ENCODE measurements at regions not wholly inside any gene's neighbourhood (a gene's known extent, or its start where the extent isn't known, plus 50 kb on each side); places are given as distances from the start of the nearest gene placed in this dataset.
"Not testable (repeated sequence)": the region's sequence is repeated elsewhere in the genome, so short reads cannot be mapped to it uniquely, and the experiment has no call there.

DNA sequence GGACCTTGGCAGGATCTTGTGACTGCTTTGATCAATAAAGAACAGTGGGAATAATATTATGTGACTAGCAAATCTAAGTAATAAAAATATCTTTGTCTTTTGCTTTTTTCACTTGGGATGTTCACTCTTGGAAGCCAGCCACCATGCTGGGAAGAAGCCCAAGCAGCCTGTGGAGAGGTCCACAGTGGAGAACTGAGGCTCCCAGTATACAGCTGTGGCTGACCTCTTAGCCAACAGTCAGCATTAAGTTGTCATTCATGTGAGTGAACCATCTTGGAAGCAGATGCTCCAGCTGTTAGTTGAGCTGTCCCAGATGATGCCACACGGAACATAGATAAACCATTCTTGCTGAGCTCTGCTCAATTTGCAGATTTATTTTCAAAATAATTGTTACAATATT is 160.0 kb downstream of the OSR1 start:
- DNase-seq, result no peak

DNA sequence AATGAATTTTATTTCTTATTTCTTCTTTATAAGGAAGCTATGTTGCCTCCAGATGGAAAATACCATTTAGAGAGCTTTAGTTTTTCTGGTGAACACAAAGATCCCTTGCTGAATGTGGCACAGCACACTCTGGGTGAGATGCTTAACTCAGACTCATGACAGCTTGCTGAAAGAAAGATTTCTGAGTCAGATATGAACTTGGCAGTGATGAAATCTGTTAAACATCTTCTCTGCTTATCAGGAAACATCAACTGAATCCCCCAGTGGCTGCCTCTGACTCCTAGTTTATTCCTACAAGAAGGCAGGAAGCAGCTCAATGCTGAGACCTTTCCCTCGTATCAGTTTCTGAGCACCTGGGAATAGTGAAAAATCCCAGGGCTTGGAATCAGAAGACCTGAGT is 162.8 kb downstream of the OSR1 start:
- DNase-seq, result no peak

DNA sequence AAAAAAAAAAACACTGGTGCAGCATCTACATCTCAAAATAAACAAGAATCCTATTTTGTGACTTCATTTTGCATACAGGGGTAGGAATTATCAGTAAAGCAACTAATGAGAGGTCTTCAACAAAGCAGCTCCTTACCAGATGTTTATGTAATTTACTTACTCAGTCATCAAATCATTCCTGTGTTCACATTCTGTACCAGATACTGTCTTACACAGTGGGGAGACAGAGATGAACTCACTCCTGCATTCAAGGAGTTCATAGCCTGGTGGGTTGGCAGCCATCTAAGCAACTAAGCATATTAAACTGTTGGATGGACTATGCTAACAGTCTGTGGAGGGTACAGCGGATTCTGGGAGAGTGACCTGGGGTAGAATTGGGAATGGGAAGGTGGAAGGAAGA is 169.0 kb downstream of the OSR1 start:
- no peak for DNase-seq

DNA sequence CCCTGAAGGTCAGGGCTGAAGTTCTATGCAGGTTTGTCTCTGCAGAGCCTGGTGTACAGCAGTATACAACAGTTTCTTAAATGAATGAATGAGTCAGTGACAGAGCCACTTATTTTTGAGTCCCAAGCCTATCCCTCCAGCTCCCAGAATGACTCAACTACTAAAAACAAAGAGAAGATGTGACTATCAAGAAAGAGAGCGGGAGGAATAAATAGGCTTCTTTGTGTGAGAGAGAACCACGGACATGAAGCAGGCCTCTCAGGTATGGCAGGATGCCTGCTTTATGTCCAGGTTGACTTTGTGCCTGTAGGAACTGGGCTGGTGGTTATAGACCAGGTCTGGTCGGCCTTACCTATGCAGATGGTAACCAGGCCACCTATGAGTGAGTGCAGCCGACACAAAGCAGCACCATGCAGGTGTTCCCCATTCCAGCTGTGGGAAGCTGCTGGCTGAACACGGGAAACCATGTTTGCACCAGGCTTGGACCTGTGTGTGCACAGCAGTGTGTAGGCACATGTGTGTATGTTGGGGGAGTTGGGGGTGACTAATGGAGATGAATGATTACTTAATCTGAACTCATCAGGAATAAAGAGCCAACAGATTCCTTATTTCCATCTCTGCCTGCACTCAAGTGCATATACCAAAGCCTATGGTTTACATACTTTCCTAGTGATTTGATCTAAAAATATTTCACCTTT is 171.0 kb downstream of the OSR1 start:
- no peak for DNase-seq

DNA sequence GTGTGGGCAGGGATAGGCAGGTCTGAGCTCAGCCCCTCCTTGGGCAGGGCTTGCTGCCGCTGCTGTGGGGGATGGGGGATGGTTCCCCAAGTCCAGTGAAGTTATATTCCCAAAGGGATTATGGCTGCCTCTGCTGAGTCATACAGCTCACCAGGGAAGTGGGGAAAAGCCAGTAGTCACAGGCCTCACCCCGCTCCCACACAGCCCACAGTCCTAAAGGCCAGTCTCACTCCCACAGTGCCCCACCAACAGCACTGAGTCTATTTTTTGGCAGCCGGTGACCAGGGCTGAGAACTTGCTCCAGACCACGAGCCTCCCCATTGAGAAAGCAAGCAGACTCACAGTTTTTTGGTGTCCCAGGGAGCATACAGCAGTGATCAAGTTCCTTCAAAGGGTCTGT is 173.3 kb downstream of the OSR1 start:
- no peak for DNase-seq

DNA sequence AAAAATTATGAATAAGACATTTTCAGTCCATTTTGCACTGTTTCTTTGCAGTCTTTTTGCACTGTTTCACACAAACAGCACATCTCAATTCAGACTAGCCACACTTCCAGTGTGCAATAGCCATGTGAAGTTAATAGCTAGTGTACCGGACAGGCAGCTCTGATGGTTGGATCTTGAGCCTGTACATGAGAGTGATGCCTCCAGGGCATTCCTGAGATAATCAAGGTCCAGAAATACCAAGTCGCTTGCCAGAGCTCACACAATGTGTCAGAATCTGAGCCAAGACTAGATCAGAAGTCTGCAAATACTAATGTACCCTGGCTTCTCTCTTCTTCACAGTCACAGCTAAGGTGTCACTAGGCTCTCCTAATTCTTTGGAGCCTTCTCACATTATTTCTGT is 180.2 kb downstream of the OSR1 start:
- DNase-seq, result no peak

DNA sequence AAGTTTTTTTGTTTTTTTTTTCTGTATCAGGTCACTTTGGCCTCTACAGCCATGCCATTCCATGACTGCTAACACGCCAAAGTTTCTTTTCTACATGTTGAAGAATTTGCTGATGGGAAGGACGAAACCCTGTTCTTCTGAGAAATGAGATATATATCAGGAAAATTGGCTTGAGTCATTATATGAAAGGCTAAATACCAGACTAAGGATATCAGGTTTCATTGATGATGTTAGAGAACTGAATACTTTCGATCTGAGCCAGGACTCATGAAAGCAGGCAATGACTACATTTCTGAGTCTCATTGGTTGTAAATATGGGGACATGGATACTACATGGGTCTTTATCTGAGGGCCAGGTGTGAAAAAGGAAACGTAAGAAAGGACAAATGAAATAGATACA is 181.4 kb downstream of the OSR1 start:
- DNase-seq, result no peak

DNA sequence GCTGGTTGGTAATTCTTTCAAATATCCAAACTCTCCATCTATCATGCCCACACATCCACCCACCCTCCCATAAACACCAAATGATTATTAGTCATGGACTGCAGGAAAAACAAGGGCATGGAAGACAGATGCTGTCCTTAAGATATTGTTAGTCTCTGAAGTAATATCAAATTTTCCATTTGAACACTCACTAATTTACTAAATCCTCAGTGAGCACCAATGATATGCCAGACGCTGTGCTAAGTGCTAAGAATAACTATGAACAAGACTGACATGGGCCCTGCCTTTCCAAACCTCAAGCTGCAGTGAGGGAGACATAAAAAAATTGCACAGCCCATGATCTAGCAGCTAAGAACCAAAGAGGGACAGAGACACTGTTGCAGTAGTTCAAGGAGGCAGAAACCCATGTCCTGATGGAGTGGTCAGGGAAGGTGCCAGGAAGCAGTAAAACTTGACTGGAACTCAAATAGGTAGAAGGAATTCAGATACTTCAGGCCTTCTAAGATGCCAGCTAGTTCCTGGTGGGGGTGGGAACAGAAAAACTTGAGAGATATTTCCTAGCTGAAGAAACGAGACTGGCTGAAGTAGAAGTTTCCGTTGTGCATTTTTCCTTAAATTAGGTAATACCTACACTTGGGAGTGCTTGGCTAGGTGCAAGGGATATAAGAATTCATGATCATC is 182.1 kb downstream of the OSR1 start:
- no peak for DNase-seq

DNA sequence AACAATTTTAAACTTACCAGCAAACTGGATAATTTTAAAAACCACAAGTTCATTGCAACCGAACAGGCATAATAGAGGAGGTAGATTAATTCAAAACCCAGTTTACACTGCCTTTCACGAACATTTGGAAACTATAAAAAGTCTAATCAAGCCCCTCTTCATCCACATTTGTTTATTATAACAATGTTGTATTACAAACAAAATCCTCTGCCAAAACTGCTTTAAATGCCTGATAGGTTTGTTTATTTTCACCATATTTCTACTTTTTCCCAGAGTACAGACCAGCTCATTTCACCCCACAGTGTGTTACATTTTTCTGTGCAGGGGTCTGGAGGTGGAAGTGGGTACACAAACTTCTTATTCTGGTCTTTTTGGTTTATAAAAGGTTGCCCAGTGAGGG is 184.2 kb downstream of the OSR1 start:
- DNase-seq, result no peak

DNA sequence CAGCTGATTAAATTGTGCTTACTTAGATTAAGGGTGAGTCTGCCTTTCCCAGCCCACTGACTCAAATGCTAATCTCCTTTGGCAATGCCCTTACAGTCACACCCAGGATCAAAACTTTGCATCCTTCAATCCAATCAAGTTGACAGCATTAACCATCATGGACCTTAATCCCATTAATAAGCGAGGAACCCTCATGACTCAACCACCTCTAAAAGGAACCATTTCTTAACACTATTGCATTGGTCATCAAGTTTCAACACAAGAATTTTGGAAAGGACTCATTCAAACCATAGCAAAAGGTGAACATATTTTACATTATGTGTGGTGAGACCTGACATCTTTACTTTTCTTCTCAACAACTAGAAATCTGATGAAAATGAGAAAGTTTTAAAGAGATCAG is 187.0 kb downstream of the OSR1 start:
- no peak for DNase-seq

DNA sequence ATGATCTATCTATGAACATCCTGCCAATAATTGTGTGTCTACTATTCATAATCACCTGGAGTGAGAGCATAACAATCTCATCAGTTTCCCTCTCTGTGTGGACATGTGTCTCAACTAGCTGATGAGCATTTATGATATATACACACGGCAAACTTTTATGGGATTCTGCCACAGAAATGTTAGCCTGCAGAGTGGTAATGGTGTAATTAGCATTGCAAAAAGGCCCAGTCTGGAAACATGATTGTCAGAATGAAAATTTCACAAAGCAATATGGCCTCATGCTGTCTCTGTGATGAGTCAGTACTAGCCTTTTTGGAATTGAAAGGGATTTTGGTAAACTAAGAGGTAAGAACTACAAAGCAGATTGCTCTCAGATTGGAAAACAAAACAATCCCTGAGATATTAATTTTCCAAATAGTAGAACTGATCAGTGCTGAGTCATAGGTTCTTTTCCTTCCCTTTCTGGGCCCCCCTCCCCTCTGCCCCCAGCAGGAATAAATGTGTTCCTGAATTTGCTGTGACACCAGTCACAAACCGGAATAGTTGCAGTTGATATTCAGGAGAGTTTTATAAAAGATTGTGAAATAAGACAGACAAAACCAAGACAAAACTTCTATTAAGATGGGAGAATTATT is 189.2 kb downstream of the OSR1 start:
- DNase-seq, result no peak

DNA sequence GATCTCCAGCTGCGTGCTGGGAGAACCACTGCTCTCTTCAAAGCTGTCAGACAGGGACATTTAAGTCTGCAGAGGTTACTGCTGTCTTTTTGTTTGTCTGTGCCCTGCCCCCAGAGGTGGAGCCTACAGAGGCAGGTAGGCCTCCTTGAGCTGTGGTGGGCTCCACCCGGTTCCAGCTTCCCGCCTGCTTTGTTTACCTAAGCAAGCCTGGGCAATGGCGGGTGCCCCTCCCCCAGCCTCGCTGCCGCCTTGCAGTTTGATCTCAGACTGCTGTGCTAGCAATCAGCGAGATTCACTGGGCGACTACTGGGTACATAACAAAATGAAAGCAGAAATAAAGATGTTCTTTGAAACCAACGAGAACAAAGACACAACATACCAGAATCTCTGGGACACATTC is 194.3 kb downstream of the OSR1 start:
- not testable (repeated sequence) for DNase-seq

DNA sequence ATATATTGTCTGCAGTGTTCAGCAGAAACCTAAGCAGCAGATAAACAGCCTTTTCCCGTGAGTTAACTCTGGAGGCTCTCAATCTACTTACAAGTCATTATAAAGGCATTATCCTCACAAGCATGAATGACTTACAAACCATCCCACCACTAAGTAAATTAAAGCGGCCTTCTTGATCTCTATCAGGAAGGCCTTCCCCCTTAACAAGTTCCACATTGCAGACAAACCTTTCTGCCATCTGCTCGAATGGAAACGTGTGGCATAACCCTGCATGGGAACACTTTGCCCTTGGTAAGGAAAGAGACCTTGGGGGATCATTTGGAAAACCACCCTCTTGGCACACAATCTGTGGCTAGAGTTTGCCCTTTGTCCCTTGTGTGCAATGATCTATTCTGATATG is 199.5 kb downstream of the OSR1 start:
- DNase-seq, result no peak

DNA sequence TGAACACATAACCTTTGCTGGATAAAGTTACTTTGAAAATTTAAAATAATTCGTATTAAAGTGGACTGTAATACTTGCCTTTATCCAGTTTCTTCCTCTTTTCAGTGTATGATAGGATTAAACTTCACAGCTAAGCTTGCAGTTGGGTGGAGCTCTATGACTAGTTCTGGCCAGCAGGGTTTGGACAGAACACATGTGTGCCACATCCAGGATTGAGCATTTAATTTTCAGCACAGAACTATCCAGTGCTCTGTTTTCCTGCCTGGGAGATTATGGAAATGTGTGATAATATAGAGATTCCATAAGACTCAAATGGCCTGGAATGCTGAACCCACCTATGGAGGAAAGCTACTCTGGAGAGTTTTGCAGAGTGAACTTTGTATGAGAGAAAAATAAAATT is 200.2 kb downstream of the OSR1 start:
- no peak for DNase-seq

DNA sequence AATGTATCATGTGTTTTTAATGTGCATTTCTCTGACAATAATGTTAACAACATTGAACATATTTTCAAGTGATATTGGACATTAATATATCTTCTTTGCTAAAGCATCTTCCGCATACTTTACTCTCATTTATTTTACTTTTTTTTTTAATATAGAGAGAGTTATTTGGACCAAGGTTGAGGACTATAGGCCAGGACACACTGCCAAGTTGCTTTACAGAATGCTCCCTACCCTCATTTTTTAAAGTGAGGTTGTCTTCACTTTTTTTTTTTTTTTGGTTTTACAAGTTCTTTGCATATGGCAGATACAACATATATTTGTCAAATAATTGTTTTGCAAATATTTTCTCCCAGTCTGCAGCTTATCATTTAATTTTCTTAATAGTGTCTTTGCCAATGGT is 201.8 kb downstream of the OSR1 start:
- DNase-seq, result no peak

DNA sequence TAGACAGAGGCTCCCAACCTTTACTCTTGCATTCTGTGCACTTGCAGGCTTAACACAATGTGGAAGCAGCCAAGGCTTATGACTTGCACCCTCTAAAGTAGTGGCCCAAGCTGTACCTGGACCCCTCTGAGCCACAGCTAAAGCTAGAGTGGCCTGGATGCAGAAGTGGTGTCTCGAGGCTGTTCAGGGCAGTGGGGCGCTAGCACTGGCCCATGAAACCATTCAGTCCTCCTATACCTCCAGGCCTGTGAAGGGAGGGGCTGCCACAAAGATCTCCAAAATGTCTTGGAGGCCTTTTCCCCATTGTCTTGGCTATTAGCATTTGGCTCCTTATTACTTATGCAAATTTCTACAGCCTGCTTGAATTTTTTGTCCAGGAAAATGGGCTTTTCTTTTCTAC is 207.7 kb downstream of the OSR1 start:
- DNase-seq, result no peak

DNA sequence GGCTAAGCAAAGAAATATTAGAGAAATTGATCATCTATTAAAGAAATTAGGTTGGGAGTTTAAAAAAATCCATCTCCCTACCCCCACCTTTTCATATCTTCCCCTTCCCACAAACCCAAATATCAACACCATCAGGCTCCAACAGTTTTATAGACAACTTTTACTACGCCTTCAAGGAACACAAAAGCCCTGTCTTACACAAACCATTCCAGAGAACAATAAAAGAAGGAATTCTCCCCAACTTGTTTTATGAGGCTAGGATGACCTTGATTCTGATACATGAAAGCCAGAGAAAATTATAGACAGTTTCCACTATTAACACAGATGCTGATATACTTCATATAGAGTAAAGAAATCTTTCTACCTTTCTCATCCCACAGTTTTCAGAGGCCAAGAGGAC is 211.6 kb downstream of the OSR1 start:
- no peak for DNase-seq

DNA sequence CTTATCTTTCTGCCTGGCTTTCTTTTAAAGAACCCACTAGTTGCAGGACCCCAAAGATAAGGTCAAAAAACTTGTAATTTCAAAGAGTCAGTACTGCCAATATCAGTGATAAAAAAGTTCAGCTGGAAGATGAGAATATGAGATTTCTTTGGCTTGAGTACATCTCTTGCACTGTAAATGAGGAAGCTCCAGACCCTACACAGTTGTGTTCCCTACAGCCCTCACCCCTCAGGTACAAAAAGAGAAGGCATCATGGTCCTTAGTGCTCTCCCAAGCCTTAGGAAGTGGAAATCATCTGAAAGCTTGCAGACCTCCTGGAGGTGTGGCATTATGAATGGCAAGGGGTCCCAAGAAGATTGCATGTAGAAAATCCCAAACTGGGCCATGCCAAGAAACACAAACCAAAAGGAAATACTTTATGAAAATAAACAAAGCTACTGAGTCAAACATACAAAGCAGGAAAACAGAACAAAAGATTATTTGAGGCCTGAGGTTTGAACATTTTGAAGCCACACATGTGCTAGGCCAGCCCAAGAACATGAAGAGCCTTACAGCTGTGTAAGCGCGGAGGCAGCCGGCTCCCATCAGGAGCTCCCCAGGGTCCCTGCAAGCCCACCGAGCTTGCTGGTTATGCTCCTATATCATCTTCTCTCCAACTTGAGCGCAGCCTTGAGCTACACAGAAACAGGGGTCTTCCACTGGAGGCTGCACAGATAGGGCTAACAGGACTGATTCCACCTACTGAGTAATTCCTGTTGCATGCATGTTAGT is 217.0 kb downstream of the OSR1 start:
- no peak for DNase-seq

DNA sequence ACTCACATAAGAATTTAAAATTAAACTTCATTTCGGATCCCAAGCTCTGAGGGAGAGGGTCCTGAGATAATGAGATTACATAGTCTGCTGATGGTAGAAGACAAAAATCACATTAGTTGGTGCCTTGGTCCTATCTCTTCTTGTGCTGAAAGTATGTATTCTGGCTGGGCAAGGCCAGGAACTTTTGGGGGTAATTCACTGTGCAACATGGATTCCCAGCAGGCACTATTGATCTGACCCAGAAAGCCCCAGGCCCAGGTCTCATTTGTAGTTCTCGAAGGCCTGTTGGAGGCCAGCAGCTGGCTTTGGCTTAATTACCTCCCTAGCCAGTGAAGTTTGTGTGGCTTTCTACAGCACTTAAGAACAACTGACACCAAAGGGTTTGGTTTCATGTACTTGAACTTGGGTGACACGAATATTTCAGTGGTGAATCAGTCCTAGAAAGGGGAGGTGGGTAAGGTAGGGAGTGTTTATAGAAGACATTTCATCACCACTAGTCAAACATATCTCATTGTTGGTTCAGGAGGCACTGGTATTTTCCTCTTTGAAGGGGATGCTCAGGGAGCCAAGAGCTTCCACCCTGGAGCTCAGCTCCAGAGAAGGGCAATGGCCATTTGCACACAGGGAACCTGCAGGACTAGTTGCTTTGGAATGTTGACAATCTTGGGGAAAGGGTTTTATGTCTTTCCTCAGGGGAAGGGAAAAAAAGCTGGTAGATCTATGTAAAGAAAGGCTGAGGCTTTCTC is 217.8 kb downstream of the OSR1 start:
- DNase-seq, result no peak

DNA sequence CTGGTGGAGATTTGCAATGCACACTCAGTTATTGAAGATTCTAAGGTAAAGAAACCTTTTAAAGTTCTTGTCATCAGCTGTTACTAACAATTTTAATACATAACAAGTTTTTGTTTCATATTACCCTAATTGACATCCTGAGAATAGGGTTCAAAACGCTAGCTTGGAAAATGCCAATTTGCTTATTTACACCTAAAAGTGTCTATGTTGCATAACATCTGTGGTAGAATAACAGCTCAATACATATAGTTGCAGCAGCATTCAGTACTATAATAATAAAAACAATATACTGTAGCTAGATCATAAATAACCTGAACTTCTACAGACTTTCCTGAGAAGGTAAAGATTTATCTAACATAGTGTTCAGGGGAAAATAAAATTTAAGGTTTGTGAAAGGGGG is 219.0 kb downstream of the OSR1 start:
- no peak for DNase-seq

DNA sequence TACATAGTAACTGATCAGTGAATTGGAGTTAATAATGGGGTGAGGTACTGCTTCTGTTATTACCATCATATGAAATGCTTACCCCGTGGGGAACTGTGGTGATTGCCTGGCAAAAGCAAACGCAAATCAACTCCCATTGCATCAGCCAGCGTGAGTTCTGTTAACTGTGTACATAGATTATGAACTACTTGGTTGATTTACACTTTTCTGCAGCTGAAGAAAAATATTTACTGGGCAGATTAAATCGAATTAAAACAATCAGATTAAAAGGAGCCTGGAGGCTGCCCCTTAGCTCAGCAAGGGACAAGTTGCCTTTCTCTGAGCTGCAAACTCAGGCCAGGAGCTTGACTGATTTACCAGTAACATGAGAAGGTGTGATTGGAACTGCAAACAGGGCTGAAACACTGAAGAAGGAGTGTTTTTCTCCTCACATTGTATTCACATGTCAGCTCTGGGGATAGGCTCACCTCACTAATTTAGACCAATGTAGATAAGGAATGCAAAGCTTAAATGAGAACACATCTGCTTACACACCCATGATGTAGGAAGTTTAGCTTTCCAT is 220.1 kb downstream of the OSR1 start:
- no peak for DNase-seq

DNA sequence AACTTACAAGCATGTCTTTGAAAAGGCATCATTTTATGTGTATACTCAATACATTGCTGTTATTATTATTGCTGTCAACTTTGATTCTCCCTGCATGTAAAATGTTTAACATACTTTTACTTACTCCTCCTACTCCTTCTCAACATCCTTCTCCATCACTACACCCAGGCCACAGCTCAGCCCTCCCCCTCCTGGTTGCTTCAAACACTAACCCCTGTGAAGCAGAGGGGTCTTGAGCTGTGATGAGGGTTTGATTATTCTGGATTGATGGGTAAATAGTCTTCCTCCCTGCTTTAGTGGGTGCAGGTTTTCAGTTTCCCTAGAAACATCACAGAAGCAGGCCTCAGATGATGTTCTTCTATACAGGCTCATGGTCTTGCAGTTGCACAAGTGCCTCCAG is 221.0 kb downstream of the OSR1 start:
- no peak for DNase-seq

DNA sequence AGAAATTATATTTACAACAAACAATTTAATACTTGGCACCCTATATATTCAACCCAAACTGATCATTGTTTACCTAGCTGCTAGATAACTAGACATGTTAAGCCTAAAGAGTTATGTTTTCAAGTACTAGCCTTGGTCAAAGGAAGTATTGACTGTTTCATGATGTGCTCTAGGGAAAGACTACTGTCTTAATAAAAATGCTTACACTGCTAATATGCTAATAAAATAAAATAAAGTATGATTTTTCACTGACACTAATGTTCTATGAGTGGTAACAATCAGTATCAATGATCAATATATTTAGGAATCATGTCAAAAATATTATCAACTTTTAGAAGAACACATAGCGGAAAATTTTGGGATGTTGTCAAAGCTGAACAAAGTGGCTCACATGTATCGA is 225.5 kb downstream of the OSR1 start:
- no peak for DNase-seq

All from NCI-H146 (cell line).